ENCODE measurements at regions not wholly inside any gene's neighbourhood (a gene's known extent, or its start where the extent isn't known, plus 50 kb on each side); places are given as distances from the start of the nearest gene placed in this dataset.

- Histone ChIP-seq H3K4me3 (no peak overlapping the region), H3K9me3 (no peaks in the 10 kb centered on the region), H3K4me1 (ENCODE audit: low read depth) (no peaks in the 10 kb centered on the region), H3K36me3 (ENCODE audit: low read depth) (no peaks in the 10 kb centered on the region)
- TF ChIP-seq CTCF (IDR thresholded peaks at IDR 0.05): no peak
- intact Hi-C loops (cut with DNase I, micrococcal nuclease): no loop called here
- DNase-seq: no peak
- no peak for ATAC-seq
These were observed 306.7 kb upstream of the SALL3 start for GRCh38 chr18:78672862-78673446.

- TF ChIP-seq CTCF (IDR thresholded peaks at IDR 0.05): no peak
- H3K9me3 ChIP-seq: no peaks in the 10 kb centered on the region
- no peaks in the 10 kb centered on the region for H3K36me3 ChIP-seq (ENCODE audit: low read depth)
- no peak for ATAC-seq
- no peaks in the 10 kb centered on the region for H3K4me1 ChIP-seq (ENCODE audit: low read depth)
- intact Hi-C loops (cut with DNase I, micrococcal nuclease): no loop called here
- H3K4me3 ChIP-seq: no peak overlapping the region
- no peak for DNase-seq
These were observed 305.9 kb upstream of the SALL3 start for GRCh38 chr18:78673516-78674321.

- ATAC-seq: no peak
- intact Hi-C loops (cut with DNase I, micrococcal nuclease): no loop called here
These were observed 304.4 kb upstream of the SALL3 start for GRCh38 chr18:78675231-78675630.

GRCh38 chr18:78676622-78677482 is 302.8 kb upstream of the SALL3 start:
- DNase-seq: no peak
- Histone ChIP-seq H3K4me3 (no peak overlapping the region), H3K36me3 (ENCODE audit: low read depth) (no peaks in the 10 kb centered on the region), H3K9me3 (no peaks in the 10 kb centered on the region), H3K4me1 (ENCODE audit: low read depth) (no peaks in the 10 kb centered on the region)
- ATAC-seq: no peak
- intact Hi-C loops (cut with DNase I, micrococcal nuclease): no loop called here
- TF ChIP-seq CTCF (IDR thresholded peaks at IDR 0.05): no peak

More at GRCh38 chr18:78675231-78675630, 304.4 kb upstream of the SALL3 start:
- no peaks in the 10 kb centered on the region for H3K4me1 ChIP-seq (ENCODE audit: low read depth)
- no peak overlapping the region for H3K4me3 ChIP-seq
- TF ChIP-seq CTCF (IDR thresholded peaks at IDR 0.05): no peak
- H3K36me3 ChIP-seq (ENCODE audit: low read depth): no peaks in the 10 kb centered on the region
- no peak for DNase-seq
- no peaks in the 10 kb centered on the region for H3K9me3 ChIP-seq

- intact Hi-C loops (cut with DNase I, micrococcal nuclease): no loop called here
These were observed 301.9 kb upstream of the SALL3 start for GRCh38 chr18:78677483-78678317.

More at GRCh38 chr18:78677483-78678317, 301.9 kb upstream of the SALL3 start:
- no peaks in the 10 kb centered on the region for H3K4me1 ChIP-seq (ENCODE audit: low read depth)
- DNase-seq: no peak
- ATAC-seq: no peak
- no peaks in the 10 kb centered on the region for H3K36me3 ChIP-seq (ENCODE audit: low read depth)
- TF ChIP-seq CTCF (IDR thresholded peaks at IDR 0.05): no peak
- H3K4me3 ChIP-seq: no peak overlapping the region
- H3K9me3 ChIP-seq: no peaks in the 10 kb centered on the region
